HepG2 (cell line): ENCODE measurements at regions not wholly inside any gene's neighbourhood (a gene's known extent, or its start where the extent isn't known, plus 50 kb on each side); places are given as distances from the start of the nearest gene placed in this dataset.

ENCODE experiments used
- ATAC-seq: fragments of 200-7000 bp; cut with Tn5 transposase; 3 replicates; pipeline ENCODE4 v1.9.1; 2020; ENCODE audit warnings: mild to moderate bottlenecking, moderate library complexity
- BruUV-seq: library from RNA; stranded (reverse); fragments of 400-500 nt; replicated peaks from 2 replicates; lab custom pipeline; 2021; lab: Mats Ljungman, UMichigan
- CTCF ChIA-PET: fragments of 300-600 bp; formaldehyde crosslinking; extraction: SDS; loops from one replicate; lab custom pipeline; 2021; ENCODE audit warnings: low total read pairs, inconsistent platforms, low intra/inter-chr PET ratio; lab: Yijun Ruan, JAX
- POLR2A ChIA-PET: fragments of 350-600 bp; sonication (Branson Sonifier 250); formaldehyde crosslinking; loops from one replicate; lab custom pipeline; 2020; ENCODE audit warnings: antibody characterized with exemption, inconsistent platforms; lab: Yijun Ruan, JAX
- DNase-seq: peaks from one replicate; pipeline ENCODE4 v3.0.0-alpha.2; 2015; ENCODE audit warnings: low spot score
- FAIRE-seq: peaks from 3 replicates; lab custom pipeline; 2011; peaks lifted over from hg19 to GRCh38; lab: Jason Lieb, UNC
- H2AFZ ChIP-seq: one replicate; pipeline ENCODE4 v1.6.1; 2011; ENCODE audit warnings: low read length, inconsistent platforms
- H3K27ac ChIP-seq: fragments of 300-600 bp; 3 replicates; pipeline ENCODE4 v1.8.0; 2011; ENCODE audit warnings: mixed run types, mild to moderate bottlenecking, mixed read lengths, low read length, inconsistent platforms; ENCODE audit not compliant: insufficient read depth; ENCODE audit errors: extremely low read length
- H3K27me3 ChIP-seq, 2 experiments: fragments of 200-600 bp in 1 of 2; 2 replicates in 1 of 2; 3 replicates in 1 of 2; pipeline versions ENCODE4 v1.6.0 to v1.8.0; 2011; ENCODE audit warnings: low read length in 2 of 2, mild to moderate bottlenecking in 2 of 2, moderate library complexity in 2 of 2, inconsistent platforms in 1 of 2; ENCODE audit not compliant: insufficient read depth in 2 of 2, control insufficient read depth in 1 of 2
- H3K36me3 ChIP-seq, 2 experiments: fragments of 200-600 bp in 1 of 2; replicated peaks in 1 of 2; 2 replicates in 1 of 2; 3 replicates in 1 of 2; pipeline versions ENCODE4 v1.5.1 to v1.8.0; 2011; ENCODE audit warnings: low read length in 2 of 2, inconsistent platforms in 1 of 2; ENCODE audit not compliant: insufficient read depth in 2 of 2, control insufficient read depth in 1 of 2
- H3K4me1 ChIP-seq: 2 replicates; pipeline ENCODE4 v1.5.1; 2012; ENCODE audit warnings: low read length, inconsistent platforms; ENCODE audit not compliant: insufficient read depth
- H3K4me2 ChIP-seq: 2 replicates; pipeline ENCODE4 v1.6.0; 2011; ENCODE audit warnings: low read depth, low read length, inconsistent platforms
- H3K4me3 ChIP-seq, 3 experiments: fragments of 200-600 bp in 1 of 3; sonication (generic), shearing (Covaris generic) in 1 of 3; replicated peaks in 1 of 3; 2 replicates each; pipeline ENCODE4 v1.5.1; 2011 to 2016; ENCODE audit warnings: low read length in 3 of 3, inconsistent platforms in 2 of 3, low read depth in 2 of 3, mild to moderate bottlenecking in 2 of 3, control low read depth in 1 of 3, mixed read lengths in 1 of 3; ENCODE audit not compliant: insufficient read depth in 1 of 3
- H3K79me2 ChIP-seq: one replicate; pipeline ENCODE4 v1.6.1; 2011; ENCODE audit warnings: low read length, inconsistent platforms; ENCODE audit not compliant: insufficient read depth
- H3K9ac ChIP-seq: 2 replicates; pipeline ENCODE4 v1.6.0; 2011; ENCODE audit warnings: mild to moderate bottlenecking, low read depth, low read length, inconsistent platforms; ENCODE audit not compliant: insufficient read depth
- H3K9me3 ChIP-seq: 2 replicates; pipeline ENCODE4 v1.5.1; 2012; ENCODE audit warnings: mild to moderate bottlenecking, low read length
- H4K20me1 ChIP-seq: 2 replicates; pipeline ENCODE4 v1.6.0; 2011; ENCODE audit warnings: inconsistent platforms, mild to moderate bottlenecking, low read length, moderate library complexity; ENCODE audit not compliant: insufficient read depth
- ARID5B ChIP-seq: IDR thresholded peaks from 2 replicates; pipeline ENCODE4 v1.4.0; 2020; ENCODE audit warnings: mild to moderate bottlenecking, missing genetic modification reagents
- ATF7 ChIP-seq, 2 experiments: fragments of 450-650 bp in 1 of 2; sonication (generic) in 1 of 2; formaldehyde crosslinking in 1 of 2; IDR thresholded peaks; 2 replicates each; pipeline versions ENCODE4 v1.4.0 to v1.6.1; 2016 to 2020; ENCODE audit warnings: antibody characterized with exemption in 1 of 2, mild to moderate bottlenecking in 1 of 2, missing genetic modification reagents in 1 of 2
- BRF2 ChIP-seq: sonication (generic); formaldehyde crosslinking; IDR thresholded peaks from 2 replicates; pipeline ENCODE4 v1.8.1; 2022; ENCODE audit warnings: mild to moderate bottlenecking, missing genetic modification reagents
- ERF ChIP-seq: IDR thresholded peaks from 2 replicates; pipeline ENCODE4 v1.6.1; 2018; ENCODE audit warnings: missing biosample characterization, missing genetic modification reagents
- GATAD2A ChIP-seq: IDR thresholded peaks from 2 replicates; pipeline ENCODE4 v1.6.1; 2016
- HNRNPLL ChIP-seq: fragments of 200-400 bp; formaldehyde crosslinking; IDR thresholded peaks from 2 replicates; pipeline ENCODE4 v1.6.1; 2017; ENCODE audit warnings: mild to moderate bottlenecking, low read depth, low read length; ENCODE audit not compliant: poor library complexity, severe bottlenecking
- KLF15 ChIP-seq: sonication (generic); formaldehyde crosslinking; IDR thresholded peaks from 2 replicates; pipeline ENCODE4 v1.8.1; 2023; ENCODE audit warnings: borderline replicate concordance, mild to moderate bottlenecking, inconsistent platforms, missing genetic modification reagents, mixed read lengths
- KLF6 ChIP-seq: IDR thresholded peaks from 2 replicates; pipeline ENCODE4 v1.8.0; 2016; ENCODE audit warnings: missing biosample characterization, missing genetic modification reagents
- NFKBIZ ChIP-seq: IDR thresholded peaks from 2 replicates; pipeline ENCODE4 v1.6.1; 2018; ENCODE audit warnings: missing genetic modification reagents, missing compliant biosample characterization
- SIX4 ChIP-seq: sonication (generic); formaldehyde crosslinking; IDR thresholded peaks from 2 replicates; pipeline ENCODE4 v1.4.0; 2020; ENCODE audit warnings: missing genetic modification reagents
- SMAD1 ChIP-seq: sonication (generic); formaldehyde crosslinking; IDR thresholded peaks from 2 replicates; pipeline ENCODE4 v1.4.0; 2020; ENCODE audit warnings: missing genetic modification reagents, low read depth, mild to moderate bottlenecking, borderline replicate concordance
- SMYD3 ChIP-seq: sonication (generic); formaldehyde crosslinking; IDR thresholded peaks from 2 replicates; pipeline ENCODE4 v1.8.1; 2023; ENCODE audit warnings: mild to moderate bottlenecking, missing genetic modification reagents
- ZNF280B ChIP-seq: sonication (generic); formaldehyde crosslinking; IDR thresholded peaks from 2 replicates; pipeline ENCODE4 v1.5.0; 2020; ENCODE audit warnings: missing genetic modification reagents, mild to moderate bottlenecking, borderline replicate concordance
- ZNF414 ChIP-seq: sonication (generic); formaldehyde crosslinking; IDR thresholded peaks from 2 replicates; pipeline ENCODE4 v1.5.0; 2020; ENCODE audit warnings: missing genetic modification reagents
- ZNF501 ChIP-seq: sonication (generic); formaldehyde crosslinking; IDR thresholded peaks from 2 replicates; pipeline ENCODE4 v1.5.1; 2020; ENCODE audit warnings: mild to moderate bottlenecking, moderate library complexity, missing genetic modification reagents
- ZNF652 ChIP-seq: IDR thresholded peaks from 2 replicates; pipeline ENCODE4 v1.6.1; 2016; ENCODE audit warnings: low read depth, borderline replicate concordance
- WGBS: methylation state at CpG from one replicate; pipeline ENCODE4 v1.1.6; 2017; ENCODE audit warnings: low lambda C conversion rate; 5-methylcytosine and 5-hydroxymethylcytosine counted together
- in situ Hi-C: cut with HindIII; loops from 2 replicates; pipeline ENCODE4 v1.10.0; 2017; ENCODE audit warnings: low pct_unique_long_range_greater_than_20kb; ENCODE audit not compliant: extremely low pct_ligation_motif_present
- intact Hi-C: fragments of 100-400 bp; cut with micrococcal nuclease; formaldehyde crosslinking; loops from one replicate; pipeline ENCODE4 v1.10.0; 2022; ENCODE audit not compliant: unreplicated experiment
- TF ChIP-seq, protein P1 (sequence below): sonication (generic); formaldehyde crosslinking; IDR thresholded peaks from 2 replicates; pipeline ENCODE4 v1.5.1; 2020; ENCODE audit warnings: mild to moderate bottlenecking, missing genetic modification reagents, moderate library complexity

GRCh38 chr13:31433207-31433606, 233.4 kb downstream of the B3GLCT start (continued):
- TF ChIP-seq, protein P1, sequence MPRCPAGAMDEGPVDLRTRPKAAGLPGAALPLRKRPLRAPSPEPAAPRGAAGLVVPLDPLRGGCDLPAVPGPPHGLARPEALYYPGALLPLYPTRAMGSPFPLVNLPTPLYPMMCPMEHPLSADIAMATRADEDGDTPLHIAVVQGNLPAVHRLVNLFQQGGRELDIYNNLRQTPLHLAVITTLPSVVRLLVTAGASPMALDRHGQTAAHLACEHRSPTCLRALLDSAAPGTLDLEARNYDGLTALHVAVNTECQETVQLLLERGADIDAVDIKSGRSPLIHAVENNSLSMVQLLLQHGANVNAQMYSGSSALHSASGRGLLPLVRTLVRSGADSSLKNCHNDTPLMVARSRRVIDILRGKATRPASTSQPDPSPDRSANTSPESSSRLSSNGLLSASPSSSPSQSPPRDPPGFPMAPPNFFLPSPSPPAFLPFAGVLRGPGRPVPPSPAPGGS (CRISPR knock-in tag), result no peak
- TF ChIP-seq ZNF501 (CRISPR knock-in tag), result no peak
- no peak for TF ChIP-seq ZNF414 (CRISPR knock-in tag)
- TF ChIP-seq ERF, result no peak
- no peak for TF ChIP-seq HNRNPLL
- TF ChIP-seq ARID5B (CRISPR knock-in tag), result no peak
- TF ChIP-seq GATAD2A, result no peak
- TF ChIP-seq KLF6 (CRISPR knock-in tag), result no peak
- no peak for TF ChIP-seq SIX4

GRCh38 chr13:31433746-31434145, 234.0 kb downstream of the B3GLCT start:
- Histone ChIP-seq H3K4me1 (no peaks in the 10 kb centered on the region), H3K27me3 (peaks cover 0 to 10% of the 10 kb centered on the region in 2 experiments; a peak in 1 of 5 replicates), H3K9me3 (no peaks in the 10 kb centered on the region), H4K20me1 (no peaks in the 10 kb centered on the region), H3K79me2 (no peaks in the 10 kb centered on the region), H3K27ac (no peak overlapping the region), H2AFZ (no peak overlapping the region), H3K4me2 (no peak overlapping the region), H3K9ac (no peak overlapping the region), H3K4me3 (no peak overlapping the region), H3K36me3 (no peaks in the 10 kb centered on the region)
- 9% methylated on average over 7 of the region's 7 CpGs for WGBS
- no peak for ATAC-seq
- BruUV-seq, result no TSS peak
- CTCF ChIA-PET, result no interaction called here
- in situ Hi-C loops, result loop anchor here (5.0 kb wide), 1 partner anchor 309 kb away; no protein-coding TSS in a partner anchor
- DNase-seq, result no peak
- intact Hi-C loops, result no loop called here
- FAIRE-seq, result no peak
- POLR2A ChIA-PET, result no interaction called here
- TF ChIP-seq SMAD1 (CRISPR knock-in tag), result no peak
- no peak for TF ChIP-seq SMYD3 (CRISPR knock-in tag)
- no peak for TF ChIP-seq ATF7 (IDR thresholded peaks at IDR 0.05)
- TF ChIP-seq ATF7 (CRISPR knock-in tag; IDR thresholded peaks at IDR 0.05), result no peak
- TF ChIP-seq ZNF280B (CRISPR knock-in tag), result no peak
- no peak for TF ChIP-seq ZNF652
- no peak for TF ChIP-seq KLF15 (CRISPR knock-in tag)
- no peak for TF ChIP-seq BRF2
- no peak for TF ChIP-seq NFKBIZ (CRISPR knock-in tag)
